ENCODE measurements at regions not wholly inside any gene's neighbourhood (a gene's known extent, or its start where the extent isn't known, plus 50 kb on each side); places are given as distances from the start of the nearest gene placed in this dataset.

GRCh38 chr5:43900974-43901373, 298.0 kb downstream of the NNT start:
- TF ChIP-seq CTCF (IDR thresholded peaks at IDR 0.05) (no peak), POLR2A (IDR thresholded peaks at IDR 0.05) (no peak)

All from testis (tissue), 2 donors.